ENCODE measurements at regions not wholly inside any gene's neighbourhood (a gene's known extent, or its start where the extent isn't known, plus 50 kb on each side); places are given as distances from the start of the nearest gene placed in this dataset.
"Not testable (repeated sequence)": the region's sequence is repeated elsewhere in the genome, so short reads cannot be mapped to it uniquely, and the experiment has no call there.

GRCh38 chr3:82587174-82587573, 825.7 kb upstream of the GBE1 start:
- no peak for DNase-seq

GRCh38 chr3:82586414-82586813, 825.0 kb upstream of the GBE1 start:
- no peak for DNase-seq

- not testable (repeated sequence) for DNase-seq
Measured at GRCh38 chr3:82586002-82586401, 824.6 kb upstream of the GBE1 start.

GRCh38 chr3:82585591-82585990, 824.1 kb upstream of the GBE1 start:
- not testable (repeated sequence) for DNase-seq

GRCh38 chr3:82584861-82585260, 823.4 kb upstream of the GBE1 start:
- DNase-seq = not testable (repeated sequence)

GRCh38 chr3:82584415-82584814, 823.0 kb upstream of the GBE1 start:
- DNase-seq = not testable (repeated sequence)

- DNase-seq = no peak
Measured at GRCh38 chr3:82581350-82581749, 819.9 kb upstream of the GBE1 start.

- no peak for DNase-seq
Measured at GRCh38 chr3:82572721-82573120, 811.3 kb upstream of the GBE1 start.

GRCh38 chr3:82568776-82569338, 807.4 kb upstream of the GBE1 start:
- no peak for DNase-seq

- DNase-seq = no peak
Measured at GRCh38 chr3:82567029-82567600, 805.7 kb upstream of the GBE1 start.

GRCh38 chr3:82562896-82563295, 801.5 kb upstream of the GBE1 start:
- DNase-seq = no peak

GRCh38 chr3:82561784-82562183, 800.3 kb upstream of the GBE1 start:
- DNase-seq = no peak

GRCh38 chr3:82558081-82558480, 796.6 kb upstream of the GBE1 start:
- DNase-seq = no peak

GRCh38 chr3:82556113-82556512, 794.7 kb upstream of the GBE1 start:
- no peak for DNase-seq

- DNase-seq = not testable (repeated sequence)
Measured at GRCh38 chr3:82542556-82542955, 781.1 kb upstream of the GBE1 start.

GRCh38 chr3:82521657-82522056, 760.2 kb upstream of the GBE1 start:
- DNase-seq = no peak

GRCh38 chr3:82520846-82521245, 759.4 kb upstream of the GBE1 start:
- DNase-seq = no peak

- no peak for DNase-seq
Measured at GRCh38 chr3:82509951-82510603, 748.6 kb upstream of the GBE1 start.

GRCh38 chr3:82509106-82509842, 747.8 kb upstream of the GBE1 start:
- DNase-seq = no peak

- no peak for DNase-seq
Measured at GRCh38 chr3:82506204-82506603, 744.8 kb upstream of the GBE1 start.

- no peak for DNase-seq
Measured at GRCh38 chr3:82505079-82505756, 743.8 kb upstream of the GBE1 start.

GRCh38 chr3:82498186-82498585, 736.7 kb upstream of the GBE1 start:
- no peak for DNase-seq

GRCh38 chr3:82496890-82497560, 735.6 kb upstream of the GBE1 start:
- DNase-seq = no peak

Data from stimulated activated CD4-positive, alpha-beta T cell treated with anti-CD3 and anti-CD28 coated beads, Interleukin-4, amount 100 ng/mL, for 1 hour (primary cell).